ENCODE measurements at regions not wholly inside any gene's neighbourhood (a gene's known extent, or its start where the extent isn't known, plus 50 kb on each side); places are given as distances from the start of the nearest gene placed in this dataset.

GRCh38 chr18:51821610-51822009 is 518.4 kb upstream of the DCC start:
- H3K27ac ChIP-seq (replicated peaks): no peak overlapping the region
- no peak for TF ChIP-seq SPI1 (IDR thresholded peaks at IDR 0.05; ENCODE audit: borderline replicate concordance, low read depth)
- no peak for TF ChIP-seq POLR2AphosphoS5 (IDR thresholded peaks at IDR 0.05; ENCODE audit: low read depth)
- TF ChIP-seq REST (IDR thresholded peaks at IDR 0.05; ENCODE audit: insufficient replicate concordance, low read depth): no peak
- TF ChIP-seq GABPA (IDR thresholded peaks at IDR 0.05; ENCODE audit: low read depth): no peak
- TF ChIP-seq CTCF (IDR thresholded peaks at IDR 0.05; ENCODE audit: insufficient read depth, low read length): no peak
- no peak for DNase-seq (ENCODE audit: low read depth in 1 of 2, low spot score in 1 of 2)
- no peaks in the 10 kb centered on the region for H3K27me3 ChIP-seq (ENCODE audit: insufficient read depth, poor library complexity, severe bottlenecking)
- H3K4me3 ChIP-seq (replicated peaks; ENCODE audit: insufficient read depth, low read length): no peak overlapping the region

GRCh38 chr18:51824746-51825145 is 515.3 kb upstream of the DCC start:
- no peak overlapping the region for H3K27ac ChIP-seq (replicated peaks)
- no peak overlapping the region for H3K4me3 ChIP-seq (replicated peaks; ENCODE audit: insufficient read depth, low read length)
- TF ChIP-seq REST (IDR thresholded peaks at IDR 0.05; ENCODE audit: insufficient replicate concordance, low read depth): no peak
- H3K27me3 ChIP-seq (ENCODE audit: insufficient read depth, poor library complexity, severe bottlenecking): no peaks in the 10 kb centered on the region
- no peak for DNase-seq (ENCODE audit: low read depth in 1 of 2, low spot score in 1 of 2)

GRCh38 chr18:51833850-51834249 is 506.1 kb upstream of the DCC start:
- Histone ChIP-seq H3K27ac (replicated peaks) (no peak overlapping the region), H3K27me3 (ENCODE audit: insufficient read depth, poor library complexity, severe bottlenecking) (no peaks in the 10 kb centered on the region), H3K4me3 (replicated peaks; ENCODE audit: insufficient read depth, low read length) (no peak overlapping the region)
- no peak for DNase-seq (ENCODE audit: low read depth in 1 of 2, low spot score in 1 of 2)
- TF ChIP-seq GABPA (IDR thresholded peaks at IDR 0.05; ENCODE audit: low read depth) (no peak), SPI1 (IDR thresholded peaks at IDR 0.05; ENCODE audit: borderline replicate concordance, low read depth) (no peak), POLR2AphosphoS5 (IDR thresholded peaks at IDR 0.05; ENCODE audit: low read depth) (no peak), CTCF (IDR thresholded peaks at IDR 0.05; ENCODE audit: insufficient read depth, low read length) (no peak), REST (IDR thresholded peaks at IDR 0.05; ENCODE audit: insufficient replicate concordance, low read depth) (no peak)

GRCh38 chr18:51848702-51849101 is 491.3 kb upstream of the DCC start:
- Histone ChIP-seq H3K4me3 (replicated peaks; ENCODE audit: insufficient read depth, low read length) (no peak overlapping the region), H3K27me3 (ENCODE audit: insufficient read depth, poor library complexity, severe bottlenecking) (no peaks in the 10 kb centered on the region), H3K27ac (replicated peaks) (no peak overlapping the region)
- DNase-seq (ENCODE audit: low read depth in 1 of 2, low spot score in 1 of 2): no peak
- TF ChIP-seq CTCF (IDR thresholded peaks at IDR 0.05; ENCODE audit: insufficient read depth, low read length) (no peak), SPI1 (IDR thresholded peaks at IDR 0.05; ENCODE audit: borderline replicate concordance, low read depth) (no peak), GABPA (IDR thresholded peaks at IDR 0.05; ENCODE audit: low read depth) (no peak), POLR2AphosphoS5 (IDR thresholded peaks at IDR 0.05; ENCODE audit: low read depth) (no peak), REST (IDR thresholded peaks at IDR 0.05; ENCODE audit: insufficient replicate concordance, low read depth) (no peak)

All from HL-60 (cell line).